GM23248 (cell line): ENCODE measurements at regions not wholly inside any gene's neighbourhood (a gene's known extent, or its start where the extent isn't known, plus 50 kb on each side); places are given as distances from the start of the nearest gene placed in this dataset.

Experiments used
- EZH2 ChIP-seq: fragments of 200-600 bp; sonication (generic); IDR thresholded peaks from 2 replicates; pipeline ENCODE4 v1.6.1; 2018; ENCODE audit warnings: antibody characterized with exemption, mild to moderate bottlenecking; ENCODE audit not compliant: insufficient read depth, poor library complexity, severe bottlenecking
- EZH2phosphoT487 ChIP-seq: fragments of 200-600 bp; sonication (generic); IDR thresholded peaks from 2 replicates; pipeline ENCODE4 v1.6.1; 2018; ENCODE audit warnings: antibody characterized with exemption, moderate library complexity, mild to moderate bottlenecking, low read depth; ENCODE audit not compliant: insufficient read depth

DNA sequence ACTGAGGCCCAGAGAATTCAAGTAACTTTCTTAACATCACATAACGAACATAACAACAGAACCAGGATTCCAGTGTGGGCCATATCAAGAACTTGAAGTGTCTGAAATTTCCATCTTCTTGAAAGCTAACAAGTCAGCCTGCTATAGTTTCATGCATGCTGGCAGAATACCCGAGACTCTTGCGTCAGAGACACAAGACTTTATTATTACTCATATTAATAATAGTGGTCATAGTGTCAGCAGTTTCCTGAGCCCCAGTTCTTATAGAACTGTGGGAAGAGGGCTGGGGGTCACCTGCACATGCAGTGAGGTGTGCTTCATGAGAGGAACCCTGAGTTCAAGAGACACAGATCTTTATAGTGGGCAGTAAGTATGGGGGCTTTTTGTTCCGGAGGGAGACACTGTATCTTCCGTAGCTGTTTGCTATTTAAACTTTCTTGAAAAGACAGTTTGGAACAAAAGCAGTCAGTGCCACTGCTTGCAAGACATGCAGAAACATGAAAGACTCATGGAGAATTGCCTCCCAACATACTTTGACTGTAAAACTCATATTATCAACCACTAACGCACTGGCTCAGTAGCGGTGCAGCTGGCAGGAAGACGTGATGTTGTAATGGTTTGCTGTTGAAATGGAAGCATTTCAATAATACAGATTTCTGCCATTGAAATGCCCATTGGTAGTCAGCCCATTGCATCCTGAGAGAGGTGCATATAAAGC, 339.2 kb downstream of the ADGRL2 start:
- TF ChIP-seq EZH2phosphoT487 = no peak
- TF ChIP-seq EZH2 = no peak
